ENCODE measurements at regions not wholly inside any gene's neighbourhood (a gene's known extent, or its start where the extent isn't known, plus 50 kb on each side); places are given as distances from the start of the nearest gene placed in this dataset.

DNA sequence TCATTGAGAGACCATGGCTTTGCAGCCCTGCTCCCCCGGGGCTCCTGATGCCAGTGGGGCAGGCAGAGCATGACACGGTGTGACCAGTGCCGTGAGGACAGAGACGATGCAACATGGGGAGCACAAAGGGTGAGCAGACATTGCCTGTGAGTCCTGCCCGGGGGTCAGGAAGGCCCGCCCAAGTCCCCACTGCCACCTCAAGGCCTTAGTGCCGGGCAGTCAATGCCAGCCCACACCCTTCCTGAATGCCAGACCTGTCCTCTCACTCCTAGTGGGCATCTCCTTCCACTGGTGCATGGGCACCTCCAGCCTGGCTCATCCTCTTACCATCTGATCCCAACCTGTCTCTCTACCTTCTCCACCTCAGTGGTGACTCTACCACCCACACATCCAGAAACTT lies 157.9 kb upstream of the ZMIZ1 start:
- no peaks in the 10 kb centered on the region for H3K9me3 Mint-ChIP-seq

GRCh38 chr10:78911533-78912340 lies 157.0 kb upstream of the ZMIZ1 start:
- no peak overlapping the region for H3K27ac Mint-ChIP-seq
- DNase-seq: no peak
- no peaks in the 10 kb centered on the region for H3K9me3 Mint-ChIP-seq
- H3K36me3 Mint-ChIP-seq: no peaks in the 10 kb centered on the region
- H3K27me3 Mint-ChIP-seq: peaks cover 9 to 16% of the 10 kb centered on the region in 2 donors
- no peak for ATAC-seq (replicated peaks)
- no peaks in the 10 kb centered on the region for H3K4me1 Mint-ChIP-seq
- no peak overlapping the region for H3K4me3 Mint-ChIP-seq

More for the DNA sequence above, 157.9 kb upstream of the ZMIZ1 start:
- no peaks in the 10 kb centered on the region for H3K4me1 Mint-ChIP-seq
- no peaks in the 10 kb centered on the region for H3K36me3 Mint-ChIP-seq
- no peak for DNase-seq
- peaks cover 5 to 12% of the 10 kb centered on the region in 2 donors for H3K27me3 Mint-ChIP-seq
- ATAC-seq (replicated peaks): no peak
- H3K27ac Mint-ChIP-seq: no peak overlapping the region
- H3K4me3 Mint-ChIP-seq: no peak overlapping the region

- ATAC-seq (replicated peaks) (no peak), DNase-seq (no peak)
- Mint-ChIP-seq H3K4me3 (no peak overlapping the region), H3K27me3 (peaks cover 7 to 15% of the 10 kb centered on the region in 2 donors), H3K36me3 (no peaks in the 10 kb centered on the region), H3K9me3 (no peaks in the 10 kb centered on the region), H3K4me1 (no peaks in the 10 kb centered on the region), H3K27ac (no peak overlapping the region)
Observed at GRCh38 chr10:78912361-78913218, 156.2 kb upstream of the ZMIZ1 start.

- no peak overlapping the region for H3K4me3 Mint-ChIP-seq
- no peaks in the 10 kb centered on the region for H3K9me3 Mint-ChIP-seq
- no peaks in the 10 kb centered on the region for H3K36me3 Mint-ChIP-seq
- DNase-seq (no peak), ATAC-seq (replicated peaks) (no peak)
- H3K27ac Mint-ChIP-seq: no peak overlapping the region
- H3K4me1 Mint-ChIP-seq: no peaks in the 10 kb centered on the region
- H3K27me3 Mint-ChIP-seq: peaks cover 7 to 16% of the 10 kb centered on the region in 2 donors
Observed at GRCh38 chr10:78913219-78914059, 155.3 kb upstream of the ZMIZ1 start.

DNA sequence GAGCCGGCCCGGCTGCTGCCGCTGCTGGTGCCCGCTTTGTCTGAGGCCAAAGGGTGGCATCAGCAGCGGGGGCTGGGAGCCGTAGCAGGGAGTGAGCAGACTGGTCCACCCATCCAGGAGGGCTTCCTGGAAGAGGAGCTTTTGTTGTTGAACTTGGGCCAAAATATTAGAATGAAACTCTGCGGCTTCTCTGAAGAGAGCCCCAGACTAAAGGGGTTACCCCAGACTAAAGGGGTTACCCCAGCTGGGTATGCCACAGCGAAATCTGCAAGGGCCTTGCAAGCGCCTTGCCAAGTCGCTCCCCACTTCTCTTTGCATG lies 154.7 kb upstream of the ZMIZ1 start:
- no peaks in the 10 kb centered on the region for H3K4me1 Mint-ChIP-seq
- ATAC-seq (replicated peaks): peak in 1 of 2 donors; percentile 38
- H3K27ac Mint-ChIP-seq: no peak overlapping the region
- H3K27me3 Mint-ChIP-seq: peaks cover 7 to 17% of the 10 kb centered on the region in 2 donors
- no peak for DNase-seq
- no peak overlapping the region for H3K4me3 Mint-ChIP-seq
- H3K9me3 Mint-ChIP-seq: no peaks in the 10 kb centered on the region
- no peaks in the 10 kb centered on the region for H3K36me3 Mint-ChIP-seq

GRCh38 chr10:78914502-78915189 lies 154.1 kb upstream of the ZMIZ1 start:
- H3K4me1 Mint-ChIP-seq: no peaks in the 10 kb centered on the region
- H3K4me3 Mint-ChIP-seq: no peak overlapping the region
- H3K9me3 Mint-ChIP-seq: no peaks in the 10 kb centered on the region
- peaks cover 12 to 18% of the 10 kb centered on the region in 2 donors for H3K27me3 Mint-ChIP-seq
- no peaks in the 10 kb centered on the region for H3K36me3 Mint-ChIP-seq
- DNase-seq (no peak), ATAC-seq (replicated peaks) (peak in 1 of 2 donors; percentile 27)
- H3K27ac Mint-ChIP-seq: no peak overlapping the region

GRCh38 chr10:78915190-78915518 lies 153.6 kb upstream of the ZMIZ1 start:
- ATAC-seq (replicated peaks): no peak
- Mint-ChIP-seq H3K4me1 (no peaks in the 10 kb centered on the region), H3K27me3 (peaks cover 17 to 23% of the 10 kb centered on the region in 2 donors)

GRCh38 chr10:78916227-78916626 lies 152.5 kb upstream of the ZMIZ1 start:
- DNase-seq (no peak), ATAC-seq (replicated peaks) (no peak)
- Mint-ChIP-seq H3K27ac (no peak overlapping the region), H3K27me3 (peaks cover 18 to 27% of the 10 kb centered on the region in 2 donors), H3K36me3 (no peaks in the 10 kb centered on the region), H3K4me1 (no peaks in the 10 kb centered on the region), H3K9me3 (no peaks in the 10 kb centered on the region), H3K4me3 (no peak overlapping the region)

More at GRCh38 chr10:78915190-78915518, 153.6 kb upstream of the ZMIZ1 start:
- no peak for DNase-seq
- Mint-ChIP-seq H3K4me3 (no peak overlapping the region), H3K9me3 (no peaks in the 10 kb centered on the region), H3K27ac (no peak overlapping the region), H3K36me3 (no peaks in the 10 kb centered on the region)

DNA sequence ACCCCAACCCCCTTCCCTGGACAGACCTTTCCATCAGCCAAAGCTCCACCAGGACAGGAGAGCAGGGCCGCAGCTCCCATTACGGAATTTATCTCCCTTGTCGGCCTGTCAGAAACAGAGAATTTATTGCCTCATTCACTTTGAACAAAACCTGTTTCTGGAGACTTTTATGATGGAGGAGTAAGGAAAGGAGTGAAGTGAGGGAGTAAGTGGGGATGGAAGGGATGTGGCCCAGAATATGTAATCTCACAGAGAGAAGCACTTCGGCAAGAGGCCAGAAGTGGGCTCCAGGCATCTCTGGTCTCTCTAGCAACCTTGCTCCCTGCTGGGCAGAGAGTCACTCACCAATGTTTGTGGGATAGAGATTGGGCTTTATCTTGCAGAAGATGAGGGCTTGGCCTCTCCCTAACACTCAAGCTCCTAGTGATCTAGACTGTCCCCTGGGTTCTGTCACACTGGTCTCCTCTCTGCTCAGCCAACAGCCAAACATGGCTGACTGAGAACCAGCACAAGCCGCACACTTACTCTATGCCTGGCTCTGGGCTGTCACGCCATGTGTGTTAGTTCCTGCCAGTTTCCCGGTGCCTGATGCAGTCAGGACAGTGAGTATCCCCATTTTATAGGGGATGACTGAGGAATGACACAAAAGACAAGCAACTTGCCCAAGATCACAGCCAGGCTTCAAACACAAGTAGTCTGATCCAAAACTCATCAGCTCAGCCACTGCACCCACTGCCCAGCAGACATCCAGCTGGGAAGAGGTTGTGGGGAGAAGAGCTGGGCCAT lies 149.4 kb upstream of the ZMIZ1 start:
- DNase-seq: no peak
- H3K27ac Mint-ChIP-seq: peak overlapping the region; percentile 52
- no peaks in the 10 kb centered on the region for H3K4me1 Mint-ChIP-seq

GRCh38 chr10:78920011-78920410 lies 148.8 kb upstream of the ZMIZ1 start:
- H3K36me3 Mint-ChIP-seq: no peaks in the 10 kb centered on the region
- no peak overlapping the region for H3K27ac Mint-ChIP-seq
- H3K4me1 Mint-ChIP-seq: no peaks in the 10 kb centered on the region
- peaks cover 30 to 35% of the 10 kb centered on the region in 2 donors for H3K27me3 Mint-ChIP-seq
- DNase-seq (no peak), ATAC-seq (replicated peaks) (no peak)
- no peak overlapping the region for H3K4me3 Mint-ChIP-seq
- H3K9me3 Mint-ChIP-seq: no peaks in the 10 kb centered on the region

More for the DNA sequence above, 149.4 kb upstream of the ZMIZ1 start:
- peaks cover 24 to 35% of the 10 kb centered on the region in 2 donors for H3K27me3 Mint-ChIP-seq
- H3K9me3 Mint-ChIP-seq: no peaks in the 10 kb centered on the region
- H3K36me3 Mint-ChIP-seq: no peaks in the 10 kb centered on the region
- ATAC-seq (replicated peaks): no peak
- no peak overlapping the region for H3K4me3 Mint-ChIP-seq

DNA sequence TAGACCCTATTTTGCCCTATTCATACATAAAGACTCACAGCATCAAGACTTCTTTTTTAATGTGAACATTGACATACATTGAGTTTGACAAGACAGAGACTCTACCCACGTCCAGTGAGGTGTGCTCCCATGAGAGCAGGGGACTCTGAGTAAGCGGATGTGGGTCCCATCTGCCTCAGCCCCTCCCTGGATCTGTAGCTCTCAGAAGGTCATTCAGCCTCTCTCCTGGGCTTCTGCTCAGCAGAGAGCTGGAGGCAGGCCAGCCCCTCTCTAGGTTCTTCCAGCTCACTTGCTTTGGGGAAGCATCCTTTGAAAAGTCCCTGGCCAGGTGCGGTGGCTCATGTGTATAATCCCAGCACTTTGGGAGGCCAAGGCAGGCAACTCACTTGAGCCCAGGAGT lies 146.9 kb upstream of the ZMIZ1 start:
- DNase-seq (no peak), ATAC-seq (replicated peaks) (no peak)
- Mint-ChIP-seq H3K9me3 (no peaks in the 10 kb centered on the region), H3K4me3 (no peak overlapping the region), H3K27ac (no peak overlapping the region), H3K27me3 (peaks cover 28 to 30% of the 10 kb centered on the region in 2 donors), H3K36me3 (no peaks in the 10 kb centered on the region), H3K4me1 (no peaks in the 10 kb centered on the region)

- Mint-ChIP-seq H3K36me3 (no peaks in the 10 kb centered on the region), H3K9me3 (no peaks in the 10 kb centered on the region), H3K4me1 (no peaks in the 10 kb centered on the region), H3K27me3 (peaks cover 25 to 26% of the 10 kb centered on the region in 2 donors), H3K27ac (no peak overlapping the region), H3K4me3 (no peak overlapping the region)
- ATAC-seq (replicated peaks) (no peak), DNase-seq (no peak)
Observed at GRCh38 chr10:78923647-78924318, 145.0 kb upstream of the ZMIZ1 start.
